GM23338 (cell line): ENCODE measurements at regions not wholly inside any gene's neighbourhood (a gene's known extent, or its start where the extent isn't known, plus 50 kb on each side); places are given as distances from the start of the nearest gene placed in this dataset.

Source experiments
- ATAC-seq: fragments of 200-7000 bp; cut with Tn5 transposase; 3 replicates; pipeline ENCODE4 v1.9.1; 2020
- DNase-seq: peaks from one replicate; pipeline ENCODE4 v3.0.0-alpha.2; 2015; ENCODE audit warnings: low spot score
- H2AFZ ChIP-seq: fragments of 200-600 bp; sonication (generic); 2 replicates; pipeline ENCODE4 v1.8.0; 2016; ENCODE audit warnings: antibody characterized with exemption, mild to moderate bottlenecking, moderate library complexity
- H3F3A ChIP-seq: fragments of 200-600 bp; sonication (generic); replicated peaks from 2 replicates; pipeline ENCODE4 v1.8.0; 2017; ENCODE audit warnings: antibody characterized with exemption, mixed run types, low read depth
- H3K27ac ChIP-seq: fragments of 200-600 bp; sonication (generic); 2 replicates; pipeline ENCODE4 v1.6.1; 2016; ENCODE audit warnings: low read depth
- H3K27me3 ChIP-seq: fragments of 200-600 bp; sonication (generic); 2 replicates; pipeline ENCODE4 v1.8.0; 2016; ENCODE audit warnings: mild to moderate bottlenecking, mixed run types, moderate library complexity; ENCODE audit not compliant: insufficient read depth
- H3K36me3 ChIP-seq: fragments of 200-600 bp; sonication (generic); 2 replicates; pipeline ENCODE4 v1.8.0; 2016; ENCODE audit warnings: mild to moderate bottlenecking; ENCODE audit not compliant: insufficient read depth
- H3K4me1 ChIP-seq: fragments of 200-600 bp; sonication (generic); 2 replicates; pipeline ENCODE4 v1.8.0; 2016; ENCODE audit warnings: mild to moderate bottlenecking, moderate library complexity; ENCODE audit not compliant: insufficient read depth
- H3K4me2 ChIP-seq: fragments of 200-600 bp; sonication (generic); 2 replicates; pipeline ENCODE4 v1.7.1; 2017; ENCODE audit warnings: mixed run types
- H3K4me3 ChIP-seq: fragments of 200-600 bp; sonication (generic); 2 replicates; pipeline ENCODE4 v1.6.1; 2016; ENCODE audit warnings: mixed run types
- H3K79me2 ChIP-seq: fragments of 200-600 bp; sonication (generic); replicated peaks from 2 replicates; pipeline ENCODE4 v1.8.0; 2017; ENCODE audit warnings: mild to moderate bottlenecking; ENCODE audit not compliant: insufficient read depth
- H3K9me2 ChIP-seq: fragments of 200-600 bp; sonication (generic); 2 replicates; pipeline ENCODE4 v1.8.0; 2017; ENCODE audit not compliant: insufficient read depth
- H4K20me1 ChIP-seq: fragments of 200-600 bp; sonication (generic); replicated peaks from 2 replicates; pipeline ENCODE4 v1.8.0; 2017; ENCODE audit warnings: mild to moderate bottlenecking; ENCODE audit not compliant: insufficient read depth
- H3K27ac Mint-ChIP-seq: 2 replicates; pipeline ENCODE4 v1.8.0; 2020; ENCODE audit warnings: inconsistent platforms, mild to moderate bottlenecking, moderate library complexity, mixed read lengths
- H3K27me3 Mint-ChIP-seq: 3 replicates; pipeline ENCODE4 v1.8.0; 2022; ENCODE audit warnings: low read depth, mild to moderate bottlenecking, moderate library complexity, mixed read lengths, inconsistent platforms; ENCODE audit not compliant: insufficient read depth, poor library complexity
- H3K36me3 Mint-ChIP-seq: 3 replicates; pipeline ENCODE4 v1.8.0; 2021; ENCODE audit warnings: low read depth, mild to moderate bottlenecking, inconsistent platforms, moderate library complexity, mixed read lengths
- H3K4me1 Mint-ChIP-seq: 3 replicates; pipeline ENCODE4 v1.8.0; 2020; ENCODE audit warnings: mild to moderate bottlenecking, inconsistent platforms, mixed read lengths
- H3K4me3 Mint-ChIP-seq: 3 replicates; pipeline ENCODE4 v1.8.0; 2021; ENCODE audit warnings: moderate library complexity, mild to moderate bottlenecking, inconsistent platforms, mixed read lengths
- H3K9me3 Mint-ChIP-seq: 3 replicates; pipeline ENCODE4 v1.8.0; 2020; ENCODE audit warnings: moderate library complexity, mild to moderate bottlenecking, inconsistent platforms, mixed read lengths
- CREB1 ChIP-seq: fragments of 250-450 bp; sonication (Bioruptor Pico); IDR thresholded peaks from 2 replicates; pipeline ENCODE4 v1.5.0; 2020; ENCODE audit warnings: low read depth, mild to moderate bottlenecking, moderate library complexity
- CTCF ChIP-seq, 2 experiments: fragments of 200-600 bp in 1 of 2; sonication (generic) in 1 of 2; conservative IDR thresholded peaks; 2 replicates each; pipeline versions ENCODE4 v1.5.1 to v1.6.1; 2016 to 2017; ENCODE audit warnings: antibody characterized with exemption in 2 of 2, low read depth in 2 of 2, mild to moderate bottlenecking in 2 of 2, moderate library complexity in 1 of 2
- ETS1 ChIP-seq: IDR thresholded peaks from 2 replicates; pipeline ENCODE4 v1.6.1; 2016; ENCODE audit warnings: antibody characterized with exemption
- EZH2 ChIP-seq: fragments of 200-600 bp; sonication (generic); IDR thresholded peaks from one replicate; pipeline ENCODE4 v1.8.0; 2017; ENCODE audit warnings: antibody characterized with exemption, mild to moderate bottlenecking, low read depth; ENCODE audit not compliant: unreplicated experiment
- EZH2phosphoT487 ChIP-seq: fragments of 200-600 bp; sonication (generic); IDR thresholded peaks from one replicate; pipeline ENCODE4 v1.8.1; 2018; ENCODE audit warnings: antibody characterized with exemption; ENCODE audit not compliant: unreplicated experiment
- JUNB ChIP-seq: IDR thresholded peaks from one replicate; pipeline ENCODE4 v1.6.1; 2016; ENCODE audit warnings: antibody characterized with exemption; ENCODE audit not compliant: unreplicated experiment
- NANOG ChIP-seq: IDR thresholded peaks from 2 replicates; pipeline ENCODE4 v1.6.1; 2016; ENCODE audit warnings: antibody characterized with exemption, borderline replicate concordance
- POLR2AphosphoS5 ChIP-seq: IDR thresholded peaks from 2 replicates; pipeline ENCODE4 v1.6.1; 2016; ENCODE audit warnings: antibody characterized with exemption, low read depth
- STAT1 ChIP-seq: IDR thresholded peaks from one replicate; pipeline ENCODE4 v1.6.1; 2016; ENCODE audit warnings: antibody characterized with exemption; ENCODE audit not compliant: unreplicated experiment
- ZNF114 ChIP-seq: fragments of 250-450 bp; sonication (Bioruptor Pico); IDR thresholded peaks from 2 replicates; pipeline ENCODE4 v1.5.0; 2020; ENCODE audit warnings: mild to moderate bottlenecking, moderate library complexity
- ZNF331 ChIP-seq: fragments of 250-450 bp; sonication (Bioruptor Pico); IDR thresholded peaks from 2 replicates; pipeline ENCODE4 v1.5.0; 2020; ENCODE audit warnings: low read depth, mild to moderate bottlenecking, moderate library complexity
- ZNF462 ChIP-seq: fragments of 250-450 bp; sonication (Bioruptor Pico); IDR thresholded peaks from 2 replicates; pipeline ENCODE4 v1.5.0; 2020; ENCODE audit warnings: mild to moderate bottlenecking, moderate library complexity
- TF ChIP-seq, protein P1 (sequence below): IDR thresholded peaks from one replicate; pipeline ENCODE4 v1.6.1; 2018; ENCODE audit warnings: antibody characterized with exemption; ENCODE audit not compliant: unreplicated experiment

GRCh38 chr13:107234319-107235073, 666.6 kb upstream of the ARGLU1 start:
- no peaks in the 10 kb centered on the region for H3K79me2 ChIP-seq
- TF ChIP-seq NANOG (no peak), ZNF331 (CRISPR knock-in tag) (no peak), ETS1 (no peak), EZH2 (no peak), CTCF (conservative IDR thresholded peaks at IDR 0.05; ENCODE audit: low read depth in 2 of 2) (no peak), ZNF114 (CRISPR knock-in tag) (no peak), STAT1 (no peak), JUNB (no peak), POLR2AphosphoS5 (no peak), ZNF462 (CRISPR knock-in tag) (no peak), EZH2phosphoT487 (no peak), CREB1 (CRISPR knock-in tag) (no peak)
- TF ChIP-seq, protein P1, sequence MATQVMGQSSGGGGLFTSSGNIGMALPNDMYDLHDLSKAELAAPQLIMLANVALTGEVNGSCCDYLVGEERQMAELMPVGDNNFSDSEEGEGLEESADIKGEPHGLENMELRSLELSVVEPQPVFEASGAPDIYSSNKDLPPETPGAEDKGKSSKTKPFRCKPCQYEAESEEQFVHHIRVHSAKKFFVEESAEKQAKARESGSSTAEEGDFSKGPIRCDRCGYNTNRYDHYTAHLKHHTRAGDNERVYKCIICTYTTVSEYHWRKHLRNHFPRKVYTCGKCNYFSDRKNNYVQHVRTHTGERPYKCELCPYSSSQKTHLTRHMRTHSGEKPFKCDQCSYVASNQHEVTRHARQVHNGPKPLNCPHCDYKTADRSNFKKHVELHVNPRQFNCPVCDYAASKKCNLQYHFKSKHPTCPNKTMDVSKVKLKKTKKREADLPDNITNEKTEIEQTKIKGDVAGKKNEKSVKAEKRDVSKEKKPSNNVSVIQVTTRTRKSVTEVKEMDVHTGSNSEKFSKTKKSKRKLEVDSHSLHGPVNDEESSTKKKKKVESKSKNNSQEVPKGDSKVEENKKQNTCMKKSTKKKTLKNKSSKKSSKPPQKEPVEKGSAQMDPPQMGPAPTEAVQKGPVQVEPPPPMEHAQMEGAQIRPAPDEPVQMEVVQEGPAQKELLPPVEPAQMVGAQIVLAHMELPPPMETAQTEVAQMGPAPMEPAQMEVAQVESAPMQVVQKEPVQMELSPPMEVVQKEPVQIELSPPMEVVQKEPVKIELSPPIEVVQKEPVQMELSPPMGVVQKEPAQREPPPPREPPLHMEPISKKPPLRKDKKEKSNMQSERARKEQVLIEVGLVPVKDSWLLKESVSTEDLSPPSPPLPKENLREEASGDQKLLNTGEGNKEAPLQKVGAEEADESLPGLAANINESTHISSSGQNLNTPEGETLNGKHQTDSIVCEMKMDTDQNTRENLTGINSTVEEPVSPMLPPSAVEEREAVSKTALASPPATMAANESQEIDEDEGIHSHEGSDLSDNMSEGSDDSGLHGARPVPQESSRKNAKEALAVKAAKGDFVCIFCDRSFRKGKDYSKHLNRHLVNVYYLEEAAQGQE: no peak
- no peak overlapping the region for H3K27ac Mint-ChIP-seq
- H3K4me1 Mint-ChIP-seq: peaks cover 3% of the 10 kb centered on the region; the same call in 2 of the 3 replicates
- no peaks in the 10 kb centered on the region for H3K36me3 Mint-ChIP-seq
- no peak overlapping the region for H2AFZ ChIP-seq
- H3K27ac ChIP-seq: no peak overlapping the region
- no peaks in the 10 kb centered on the region for H3F3A ChIP-seq
- no peak overlapping the region for H3K4me2 ChIP-seq
- no peak for DNase-seq
- no peaks in the 10 kb centered on the region for H3K9me3 Mint-ChIP-seq
- H3K9me2 ChIP-seq: no peaks in the 10 kb centered on the region
- H3K27me3 ChIP-seq: no peaks in the 10 kb centered on the region
- H3K36me3 ChIP-seq: no peaks in the 10 kb centered on the region
- H4K20me1 ChIP-seq: no peaks in the 10 kb centered on the region; the same call in 1 of the 2 replicates
- H3K4me1 ChIP-seq: no peaks in the 10 kb centered on the region; the same call in 1 of the 2 replicates
- H3K27me3 Mint-ChIP-seq: no peaks in the 10 kb centered on the region
- no peak overlapping the region for H3K4me3 ChIP-seq
- no peak overlapping the region for H3K4me3 Mint-ChIP-seq
- ATAC-seq: no peak
